ENCODE measurements at regions not wholly inside any gene's neighbourhood (a gene's known extent, or its start where the extent isn't known, plus 50 kb on each side); places are given as distances from the start of the nearest gene placed in this dataset.

- Mint-ChIP-seq H3K36me3 (ENCODE audit: unreplicated experiment) (no peaks in the 10 kb centered on the region), H3K27ac (ENCODE audit: unreplicated experiment) (no peak overlapping the region), H3K4me1 (ENCODE audit: low read depth, unreplicated experiment) (peaks cover 3% of the 10 kb centered on the region), H3K4me3 (ENCODE audit: unreplicated experiment) (no peak overlapping the region), H3K9me3 (ENCODE audit: unreplicated experiment) (no peaks in the 10 kb centered on the region), H3K27me3 (ENCODE audit: unreplicated experiment) (no peaks in the 10 kb centered on the region)
- no peak for DNase-seq
- TF ChIP-seq CTCF (IDR thresholded peaks at IDR 0.05; ENCODE audit: partially characterized antibody, unreplicated experiment): no peak
Observed at GRCh38 chr7:18128846-18129245, 101.2 kb upstream of the PRPS1L1 start.

GRCh38 chr7:18132811-18133210 is 105.2 kb upstream of the PRPS1L1 start:
- no peak overlapping the region for H3K27ac Mint-ChIP-seq (ENCODE audit: unreplicated experiment)
- no peak for DNase-seq
- no peaks in the 10 kb centered on the region for H3K9me3 Mint-ChIP-seq (ENCODE audit: unreplicated experiment)
- H3K4me1 Mint-ChIP-seq (ENCODE audit: low read depth, unreplicated experiment): no peaks in the 10 kb centered on the region
- H3K36me3 Mint-ChIP-seq (ENCODE audit: unreplicated experiment): no peaks in the 10 kb centered on the region
- no peak for TF ChIP-seq CTCF (IDR thresholded peaks at IDR 0.05; ENCODE audit: partially characterized antibody, unreplicated experiment)
- H3K27me3 Mint-ChIP-seq (ENCODE audit: unreplicated experiment): no peaks in the 10 kb centered on the region
- H3K4me3 Mint-ChIP-seq (ENCODE audit: unreplicated experiment): no peak overlapping the region

- no peak for TF ChIP-seq CTCF (IDR thresholded peaks at IDR 0.05; ENCODE audit: partially characterized antibody, unreplicated experiment)
- Mint-ChIP-seq H3K9me3 (ENCODE audit: unreplicated experiment) (no peaks in the 10 kb centered on the region), H3K4me3 (ENCODE audit: unreplicated experiment) (no peak overlapping the region), H3K27me3 (ENCODE audit: unreplicated experiment) (no peaks in the 10 kb centered on the region), H3K36me3 (ENCODE audit: unreplicated experiment) (no peaks in the 10 kb centered on the region), H3K27ac (ENCODE audit: unreplicated experiment) (no peak overlapping the region), H3K4me1 (ENCODE audit: low read depth, unreplicated experiment) (no peaks in the 10 kb centered on the region)
- DNase-seq: no peak
Observed at GRCh38 chr7:18133921-18134320, 106.3 kb upstream of the PRPS1L1 start.

DNA sequence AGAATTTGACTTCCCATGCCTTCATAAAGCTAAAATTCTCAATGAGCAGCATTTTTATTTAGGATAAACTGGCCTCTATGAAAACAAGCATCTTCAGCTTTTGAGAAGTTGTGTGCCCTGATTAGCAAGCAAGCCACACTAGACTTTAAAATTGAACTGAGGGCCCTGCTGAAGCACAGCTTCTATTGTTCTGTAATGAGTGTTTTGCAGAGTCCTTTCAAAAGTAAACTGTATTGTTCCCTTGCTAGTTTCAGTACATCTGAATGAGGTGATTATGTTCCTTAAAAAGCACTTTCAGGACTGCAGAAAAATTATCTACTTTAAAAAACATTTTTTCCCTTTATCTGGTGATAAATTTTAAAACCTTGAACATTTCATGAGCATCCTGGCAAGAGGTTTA is 113.3 kb upstream of the PRPS1L1 start:
- TF ChIP-seq CTCF (IDR thresholded peaks at IDR 0.05; ENCODE audit: partially characterized antibody, unreplicated experiment): no peak
- Mint-ChIP-seq H3K27me3 (ENCODE audit: unreplicated experiment) (no peaks in the 10 kb centered on the region), H3K27ac (ENCODE audit: unreplicated experiment) (no peak overlapping the region), H3K36me3 (ENCODE audit: unreplicated experiment) (no peaks in the 10 kb centered on the region), H3K9me3 (ENCODE audit: unreplicated experiment) (no peaks in the 10 kb centered on the region), H3K4me1 (ENCODE audit: low read depth, unreplicated experiment) (no peaks in the 10 kb centered on the region), H3K4me3 (ENCODE audit: unreplicated experiment) (no peak overlapping the region)
- DNase-seq: no peak

DNA sequence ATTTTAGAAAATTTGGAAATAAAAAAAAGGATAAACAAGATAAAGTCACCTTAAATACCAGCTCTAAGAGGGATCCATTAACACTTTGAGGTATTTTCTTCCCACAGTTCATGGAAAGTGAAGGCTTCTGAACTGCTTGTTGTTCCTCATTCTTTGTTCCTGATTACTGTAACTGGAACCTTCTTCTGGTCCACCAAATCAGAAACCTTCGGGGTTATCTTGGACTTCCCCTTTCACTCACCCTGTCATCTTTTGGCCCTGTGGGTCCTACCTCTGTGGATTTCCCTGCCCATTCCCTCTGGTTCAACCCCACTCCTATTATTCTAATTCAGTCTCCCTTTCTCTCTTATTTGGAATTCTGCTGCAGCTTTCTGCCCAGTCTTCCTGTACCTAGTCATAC is 116.5 kb upstream of the PRPS1L1 start:
- Mint-ChIP-seq H3K27ac (ENCODE audit: unreplicated experiment) (no peak overlapping the region), H3K36me3 (ENCODE audit: unreplicated experiment) (no peaks in the 10 kb centered on the region), H3K9me3 (ENCODE audit: unreplicated experiment) (no peaks in the 10 kb centered on the region), H3K27me3 (ENCODE audit: unreplicated experiment) (no peaks in the 10 kb centered on the region), H3K4me1 (ENCODE audit: low read depth, unreplicated experiment) (no peaks in the 10 kb centered on the region), H3K4me3 (ENCODE audit: unreplicated experiment) (no peak overlapping the region)
- DNase-seq: no peak
- no peak for TF ChIP-seq CTCF (IDR thresholded peaks at IDR 0.05; ENCODE audit: partially characterized antibody, unreplicated experiment)

Data from glutamatergic neuron (in vitro differentiated cells).